ENCODE measurements at regions not wholly inside any gene's neighbourhood (a gene's known extent, or its start where the extent isn't known, plus 50 kb on each side); places are given as distances from the start of the nearest gene placed in this dataset.
"Not testable (repeated sequence)": the region's sequence is repeated elsewhere in the genome, so short reads cannot be mapped to it uniquely, and the experiment has no call there.

DNA sequence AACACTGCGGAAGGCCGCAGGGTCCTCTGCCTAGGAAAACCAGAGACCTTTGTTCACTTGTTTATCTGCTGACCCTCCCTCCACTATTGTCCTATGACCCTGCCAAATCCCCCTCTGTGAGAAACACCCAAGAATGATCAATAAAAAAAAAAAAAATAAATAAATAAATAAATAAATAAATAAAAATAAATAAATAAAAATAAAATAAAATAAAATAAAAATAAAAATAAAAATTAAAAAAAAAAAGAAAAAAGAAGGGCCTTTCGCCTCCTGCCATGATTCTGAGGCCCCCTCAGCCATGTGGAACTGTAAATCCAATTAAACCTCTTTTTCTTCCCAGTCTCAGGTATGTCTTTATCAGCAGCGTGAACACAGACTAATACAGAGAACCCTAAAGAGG is 128.8 kb upstream of the EGLN3 start:
- not testable (repeated sequence) for H3K23ac ChIP-seq (ENCODE audit: low read length in 2 of 2); H4K8ac ChIP-seq (ENCODE audit: low read length); H3K4me3 ChIP-seq (ENCODE audit: insufficient read depth in 1 of 2, low read depth in 1 of 2, low read length in 2 of 2); H3K27ac ChIP-seq (ENCODE audit: low read length, poor library complexity, severe bottlenecking); H3K9me3 ChIP-seq (ENCODE audit: control insufficient read depth, low read length); H2BK12ac ChIP-seq (ENCODE audit: low read length in 2 of 2); H3K18ac ChIP-seq (ENCODE audit: low read depth in 1 of 2, low read length in 2 of 2); H3K4me2 ChIP-seq (ENCODE audit: low read length, poor library complexity, severe bottlenecking); H4K91ac ChIP-seq (ENCODE audit: low read length); H2AK5ac ChIP-seq (ENCODE audit: low read length, severe bottlenecking); H2AFZ ChIP-seq (ENCODE audit: low read depth, low read length); H3K27me3 ChIP-seq (ENCODE audit: control insufficient read depth in 1 of 2, insufficient read depth in 1 of 2, low read length in 2 of 2); H2BK120ac ChIP-seq (ENCODE audit: low read depth, low read length); H3K4ac ChIP-seq (ENCODE audit: low read depth in 1 of 2, low read length in 2 of 2); DNase-seq; H3K79me1 ChIP-seq (replicated peaks; ENCODE audit: low read length, poor library complexity, severe bottlenecking); H2BK5ac ChIP-seq (ENCODE audit: low read depth, low read length, poor library complexity, severe bottlenecking); H3K36me3 ChIP-seq (ENCODE audit: control insufficient read depth in 1 of 2, insufficient read depth in 2 of 2, low read depth in 1 of 2, low read length in 2 of 2); H3K14ac ChIP-seq (ENCODE audit: low read length in 2 of 2); H2BK15ac ChIP-seq (ENCODE audit: low read depth, poor library complexity, severe bottlenecking); H3K9ac ChIP-seq (ENCODE audit: low read length)
- H3K4me1 ChIP-seq (ENCODE audit: control insufficient read depth, insufficient read depth, low read depth, low read length), result peaks cover 11% of the 10 kb centered on the region
- WGBS, result 100% methylated on average over 1 of the region's 4 CpGs

DNA sequence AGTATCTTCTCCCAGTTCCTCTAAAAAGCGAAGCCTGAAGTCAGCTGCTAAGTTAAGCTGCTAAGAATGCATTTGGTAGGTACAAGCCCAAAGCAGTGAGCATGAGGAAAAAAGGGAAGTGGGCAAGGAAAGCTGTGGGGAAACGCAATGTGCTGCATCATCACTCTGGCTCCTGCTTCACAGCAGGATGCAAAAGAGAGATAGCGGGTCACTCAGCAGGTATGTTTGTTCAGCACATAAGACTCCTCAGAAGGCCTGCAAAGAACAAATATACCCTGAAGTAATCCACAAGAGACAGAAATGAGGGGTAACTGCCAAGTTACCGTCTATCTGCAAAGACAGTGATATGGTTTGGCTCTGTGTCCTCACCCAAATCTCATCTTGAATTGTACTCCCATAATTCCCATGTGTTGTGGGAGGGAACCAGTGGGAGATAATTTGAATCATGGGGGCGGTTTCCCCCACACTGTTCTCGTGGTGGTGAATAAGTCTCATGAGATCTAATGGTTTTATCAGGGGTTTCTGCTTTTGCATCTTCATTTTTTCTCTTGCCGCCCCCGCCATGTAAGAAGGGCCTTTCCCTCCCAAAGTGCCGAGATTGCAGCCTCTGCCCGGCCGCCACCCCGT is 127.4 kb upstream of the EGLN3 start:
- H3K4me2 ChIP-seq (ENCODE audit: low read length, poor library complexity, severe bottlenecking), result no peak overlapping the region
- no peak overlapping the region for H2BK15ac ChIP-seq (ENCODE audit: low read depth, poor library complexity, severe bottlenecking)
- H2AK5ac ChIP-seq (ENCODE audit: low read length, severe bottlenecking), result no peak overlapping the region
- no peak overlapping the region for H2AFZ ChIP-seq (ENCODE audit: low read depth, low read length)
- 83% methylated on average over 12 of the region's 12 CpGs for WGBS
- H3K14ac ChIP-seq (ENCODE audit: low read length in 2 of 2), result no peak overlapping the region
- H3K9me3 ChIP-seq (ENCODE audit: control insufficient read depth, low read length), result no peaks in the 10 kb centered on the region
- no peak overlapping the region for H3K4me3 ChIP-seq (ENCODE audit: insufficient read depth in 1 of 2, low read depth in 1 of 2, low read length in 2 of 2)
- no peak overlapping the region for H3K23ac ChIP-seq (ENCODE audit: low read length in 2 of 2)
- H4K91ac ChIP-seq (ENCODE audit: low read length), result no peak overlapping the region
- H3K27me3 ChIP-seq (ENCODE audit: control insufficient read depth in 1 of 2, insufficient read depth in 1 of 2, low read length in 2 of 2), result peaks cover 0 to 5% of the 10 kb centered on the region in 2 experiments
- H3K27ac ChIP-seq (ENCODE audit: low read length, poor library complexity, severe bottlenecking), result peak overlapping the region; percentile 69
- no peak overlapping the region for H4K8ac ChIP-seq (ENCODE audit: low read length)
- no peak overlapping the region for H2BK12ac ChIP-seq (ENCODE audit: low read length in 2 of 2)
- H3K4me1 ChIP-seq (ENCODE audit: control insufficient read depth, insufficient read depth, low read depth, low read length), result peaks cover 11% of the 10 kb centered on the region
- H3K9ac ChIP-seq (ENCODE audit: low read length), result no peak overlapping the region
- H3K79me1 ChIP-seq (replicated peaks; ENCODE audit: low read length, poor library complexity, severe bottlenecking), result no peaks in the 10 kb centered on the region
- H2BK5ac ChIP-seq (ENCODE audit: low read depth, low read length, poor library complexity, severe bottlenecking), result no peak overlapping the region
- no peak for DNase-seq
- H3K4ac ChIP-seq (ENCODE audit: low read depth in 1 of 2, low read length in 2 of 2), result no peak overlapping the region
- H3K36me3 ChIP-seq (ENCODE audit: control insufficient read depth in 1 of 2, insufficient read depth in 2 of 2, low read depth in 1 of 2, low read length in 2 of 2), result no peaks in the 10 kb centered on the region
- no peak overlapping the region for H2BK120ac ChIP-seq (ENCODE audit: low read depth, low read length)
- no peak overlapping the region for H3K18ac ChIP-seq (ENCODE audit: low read depth in 1 of 2, low read length in 2 of 2)

DNA sequence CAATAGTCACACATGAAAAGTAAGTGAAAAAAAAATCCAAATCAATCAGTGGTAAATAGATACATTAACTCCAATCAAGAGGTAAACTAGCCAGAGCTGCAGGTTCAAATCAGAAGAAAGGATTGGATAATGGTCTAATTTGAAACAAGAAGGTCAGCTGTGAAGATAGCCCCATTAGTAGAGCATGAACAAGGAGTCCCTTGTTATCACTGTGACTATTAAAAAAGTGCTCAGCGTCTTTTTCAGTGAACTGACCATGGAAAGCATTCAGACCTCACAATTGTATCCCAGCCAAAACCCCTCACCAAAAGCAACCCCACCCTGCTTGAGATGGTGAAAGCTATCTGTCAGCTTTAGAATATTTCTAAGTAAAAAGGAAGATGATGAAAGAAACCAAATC is 125.0 kb upstream of the EGLN3 start:
- H3K14ac ChIP-seq (ENCODE audit: low read length in 2 of 2), result no peak overlapping the region
- H3K4me1 ChIP-seq (ENCODE audit: control insufficient read depth, insufficient read depth, low read depth, low read length), result peaks cover 4% of the 10 kb centered on the region
- no peak overlapping the region for H3K23ac ChIP-seq (ENCODE audit: low read length in 2 of 2)
- H3K18ac ChIP-seq (ENCODE audit: low read depth in 1 of 2, low read length in 2 of 2), result no peak overlapping the region
- no peak overlapping the region for H2AK5ac ChIP-seq (ENCODE audit: low read length, severe bottlenecking)
- no peak overlapping the region for H4K91ac ChIP-seq (ENCODE audit: low read length)
- no peak overlapping the region for H3K4me2 ChIP-seq (ENCODE audit: low read length, poor library complexity, severe bottlenecking)
- DNase-seq, result no peak
- no peak overlapping the region for H2BK12ac ChIP-seq (ENCODE audit: low read length in 2 of 2)
- H4K8ac ChIP-seq (ENCODE audit: low read length), result no peak overlapping the region
- no peak overlapping the region for H2BK15ac ChIP-seq (ENCODE audit: low read depth, poor library complexity, severe bottlenecking)
- no peak overlapping the region for H3K4me3 ChIP-seq (ENCODE audit: insufficient read depth in 1 of 2, low read depth in 1 of 2, low read length in 2 of 2)
- no peak overlapping the region for H2AFZ ChIP-seq (ENCODE audit: low read depth, low read length)
- H3K9ac ChIP-seq (ENCODE audit: low read length), result no peak overlapping the region
- no peak overlapping the region for H2BK5ac ChIP-seq (ENCODE audit: low read depth, low read length, poor library complexity, severe bottlenecking)
- no peak overlapping the region for H3K4ac ChIP-seq (ENCODE audit: low read depth in 1 of 2, low read length in 2 of 2)
- no peak overlapping the region for H2BK120ac ChIP-seq (ENCODE audit: low read depth, low read length)
- no peaks in the 10 kb centered on the region for H3K79me1 ChIP-seq (replicated peaks; ENCODE audit: low read length, poor library complexity, severe bottlenecking)
- peaks cover 0 to 5% of the 10 kb centered on the region in 2 experiments for H3K27me3 ChIP-seq (ENCODE audit: control insufficient read depth in 1 of 2, insufficient read depth in 1 of 2, low read length in 2 of 2)
- no peaks in the 10 kb centered on the region for H3K36me3 ChIP-seq (ENCODE audit: control insufficient read depth in 1 of 2, insufficient read depth in 2 of 2, low read depth in 1 of 2, low read length in 2 of 2)
- WGBS, result 71% methylated on average over 1 of the region's 1 CpG
- no peak overlapping the region for H3K27ac ChIP-seq (ENCODE audit: low read length, poor library complexity, severe bottlenecking)
- no peaks in the 10 kb centered on the region for H3K9me3 ChIP-seq (ENCODE audit: control insufficient read depth, low read length)

DNA sequence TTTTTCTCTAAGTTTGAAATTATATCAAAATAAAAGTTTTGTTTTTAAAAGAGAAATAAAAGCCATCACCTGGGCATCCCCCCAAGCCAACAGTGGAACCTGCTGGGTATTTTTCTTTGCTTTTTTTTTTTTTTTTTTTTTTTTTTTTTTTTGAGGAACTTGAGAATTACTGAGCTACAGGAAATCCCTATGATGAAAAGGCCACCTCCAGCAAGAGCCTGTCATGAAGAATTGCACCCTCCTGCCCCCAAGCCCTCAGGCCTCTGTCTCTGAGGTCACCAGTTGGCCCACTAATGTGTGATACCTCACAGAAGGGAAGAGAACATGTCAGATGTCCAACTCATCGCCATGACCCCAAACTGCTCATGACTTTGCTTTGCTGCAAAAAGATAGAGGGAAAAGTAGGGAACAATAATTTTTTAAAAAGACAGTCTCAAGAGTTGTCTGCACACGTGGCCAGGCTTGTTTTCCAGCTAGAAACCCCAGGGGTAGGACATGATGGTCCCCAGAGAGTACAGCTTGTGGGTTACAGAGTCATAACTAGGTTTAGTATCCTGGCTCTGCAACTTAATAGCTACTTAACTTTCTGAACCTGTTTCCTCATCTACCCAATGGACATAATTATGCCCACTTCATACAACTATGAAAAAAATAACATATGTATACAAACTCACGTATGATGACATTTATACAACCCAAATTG is 124.3 kb upstream of the EGLN3 start:
- Histone ChIP-seq H3K9ac (ENCODE audit: low read length) (no peak overlapping the region), H2AFZ (ENCODE audit: low read depth, low read length) (no peak overlapping the region), H2BK120ac (ENCODE audit: low read depth, low read length) (no peak overlapping the region), H3K27me3 (ENCODE audit: control insufficient read depth in 1 of 2, insufficient read depth in 1 of 2, low read length in 2 of 2) (peaks cover 0 to 2% of the 10 kb centered on the region in 2 experiments), H3K27ac (ENCODE audit: low read length, poor library complexity, severe bottlenecking) (no peak overlapping the region), H3K4ac (ENCODE audit: low read depth in 1 of 2, low read length in 2 of 2) (no peak overlapping the region), H2BK5ac (ENCODE audit: low read depth, low read length, poor library complexity, severe bottlenecking) (no peak overlapping the region), H3K14ac (ENCODE audit: low read length in 2 of 2) (no peak overlapping the region), H3K79me1 (replicated peaks; ENCODE audit: low read length, poor library complexity, severe bottlenecking) (no peaks in the 10 kb centered on the region), H2BK15ac (ENCODE audit: low read depth, poor library complexity, severe bottlenecking) (no peak overlapping the region), H3K4me3 (ENCODE audit: insufficient read depth in 1 of 2, low read depth in 1 of 2, low read length in 2 of 2) (no peak overlapping the region), H3K9me3 (ENCODE audit: control insufficient read depth, low read length) (no peaks in the 10 kb centered on the region), H3K23ac (ENCODE audit: low read length in 2 of 2) (no peak overlapping the region), H3K36me3 (ENCODE audit: control insufficient read depth in 1 of 2, insufficient read depth in 2 of 2, low read depth in 1 of 2, low read length in 2 of 2) (no peaks in the 10 kb centered on the region), H3K4me2 (ENCODE audit: low read length, poor library complexity, severe bottlenecking) (no peak overlapping the region), H3K18ac (ENCODE audit: low read depth in 1 of 2, low read length in 2 of 2) (no peak overlapping the region), H3K4me1 (ENCODE audit: control insufficient read depth, insufficient read depth, low read depth, low read length) (peaks cover 4% of the 10 kb centered on the region), H4K8ac (ENCODE audit: low read length) (no peak overlapping the region), H2BK12ac (ENCODE audit: low read length in 2 of 2) (no peak overlapping the region), H4K91ac (ENCODE audit: low read length) (no peak overlapping the region), H2AK5ac (ENCODE audit: low read length, severe bottlenecking) (peak overlapping the region; percentile 3)
- DNase-seq, result no peak
- WGBS, result 53% methylated on average over 3 of the region's 3 CpGs

All from mesenchymal stem cell (in vitro differentiated cells and primary cell).